ENCODE measurements at regions not wholly inside any gene's neighbourhood (a gene's known extent, or its start where the extent isn't known, plus 50 kb on each side); places are given as distances from the start of the nearest gene placed in this dataset.

DNA sequence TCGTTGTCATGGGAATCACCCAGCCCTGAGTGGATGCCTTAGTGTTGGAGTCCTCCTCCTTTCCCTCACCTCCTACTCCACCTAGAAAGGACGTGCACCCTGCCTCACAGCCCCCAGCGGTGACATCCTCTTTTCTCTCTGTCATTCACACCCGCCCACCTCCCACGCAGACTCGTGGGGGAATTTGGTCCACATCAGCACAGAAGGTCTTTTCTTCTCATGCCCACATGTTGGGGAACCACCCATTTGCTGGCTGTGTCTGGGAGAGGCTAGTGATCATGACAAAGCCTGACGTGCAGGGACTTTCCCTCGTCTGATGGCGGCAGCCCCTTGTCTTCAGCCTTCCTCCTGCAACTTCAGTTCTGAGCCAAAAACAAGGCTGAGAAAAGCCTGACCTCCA, 96.0 kb upstream of the CNKSR3 start:
- no peak overlapping the region for H3K4me3 ChIP-seq (ENCODE audit: low read depth, low read length)
- no peak for DNase-seq (ENCODE audit: low read depth)
- TF ChIP-seq CTCF (conservative IDR thresholded peaks at IDR 0.05; ENCODE audit: low read depth, low read length) = no peak

DNA sequence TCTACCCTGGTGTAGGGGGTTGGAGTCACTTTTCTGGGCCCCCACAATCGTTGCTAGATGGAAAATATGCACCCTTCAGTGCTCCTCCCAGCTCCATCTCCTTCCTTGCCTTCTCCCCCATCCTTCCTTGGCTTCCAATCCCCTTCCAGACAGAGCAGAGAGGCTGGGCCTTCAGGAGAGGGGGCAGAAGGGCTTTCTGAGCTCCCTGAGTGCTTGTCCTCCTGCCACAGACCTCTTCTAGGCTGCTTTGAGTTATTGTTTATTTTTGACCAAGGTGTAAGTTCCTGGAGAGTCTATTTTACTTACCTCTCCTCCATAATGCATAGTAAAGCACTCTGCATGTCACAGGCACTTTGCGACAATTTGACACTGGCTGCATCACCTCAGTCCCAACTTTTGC, 96.4 kb upstream of the CNKSR3 start:
- H3K4me3 ChIP-seq (ENCODE audit: low read depth, low read length) = no peak overlapping the region
- no peak for DNase-seq (ENCODE audit: low read depth)
- TF ChIP-seq CTCF (conservative IDR thresholded peaks at IDR 0.05; ENCODE audit: low read depth, low read length) = no peak

GRCh38 chr6:154611241-154611640, 100.8 kb upstream of the CNKSR3 start:
- no peak for DNase-seq (ENCODE audit: low read depth)
- no peak for TF ChIP-seq CTCF (conservative IDR thresholded peaks at IDR 0.05; ENCODE audit: low read depth, low read length)
- no peak overlapping the region for H3K4me3 ChIP-seq (ENCODE audit: low read depth, low read length)

GRCh38 chr6:154611847-154612246, 101.4 kb upstream of the CNKSR3 start:
- DNase-seq (ENCODE audit: low read depth) = no peak
- TF ChIP-seq CTCF (conservative IDR thresholded peaks at IDR 0.05; ENCODE audit: low read depth, low read length) = no peak
- no peak overlapping the region for H3K4me3 ChIP-seq (ENCODE audit: low read depth, low read length)

DNA sequence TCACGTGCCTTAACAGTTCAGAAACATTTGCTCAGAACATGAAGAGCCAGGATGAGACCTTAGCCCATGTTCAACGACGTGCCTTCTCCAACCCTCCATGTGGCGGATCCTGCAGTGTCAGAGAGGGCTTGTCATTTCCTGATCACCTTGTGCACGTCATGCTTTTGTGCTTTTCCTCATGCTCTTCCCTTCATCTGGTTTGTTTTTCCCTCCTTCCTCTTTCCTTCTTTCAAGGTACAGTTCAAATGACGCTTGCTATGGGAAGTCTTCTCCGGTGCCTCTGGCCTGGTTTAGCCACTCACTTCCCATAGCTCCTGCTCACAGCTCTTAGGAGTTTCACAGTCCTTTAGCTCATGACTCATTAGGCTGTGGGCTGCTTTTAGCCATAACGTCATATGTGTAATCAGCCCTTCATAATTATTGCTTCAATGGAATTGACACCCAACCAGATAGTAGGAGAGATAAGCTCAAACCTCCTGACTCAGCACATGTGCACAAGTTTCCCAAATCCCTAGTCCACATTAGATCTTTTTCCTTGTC, 102.7 kb upstream of the CNKSR3 start:
- DNase-seq (ENCODE audit: low read depth) = peak; percentile 73
- TF ChIP-seq CTCF (conservative IDR thresholded peaks at IDR 0.05; ENCODE audit: low read depth, low read length) = no peak
- H3K4me3 ChIP-seq (ENCODE audit: low read depth, low read length) = no peak overlapping the region

DNA sequence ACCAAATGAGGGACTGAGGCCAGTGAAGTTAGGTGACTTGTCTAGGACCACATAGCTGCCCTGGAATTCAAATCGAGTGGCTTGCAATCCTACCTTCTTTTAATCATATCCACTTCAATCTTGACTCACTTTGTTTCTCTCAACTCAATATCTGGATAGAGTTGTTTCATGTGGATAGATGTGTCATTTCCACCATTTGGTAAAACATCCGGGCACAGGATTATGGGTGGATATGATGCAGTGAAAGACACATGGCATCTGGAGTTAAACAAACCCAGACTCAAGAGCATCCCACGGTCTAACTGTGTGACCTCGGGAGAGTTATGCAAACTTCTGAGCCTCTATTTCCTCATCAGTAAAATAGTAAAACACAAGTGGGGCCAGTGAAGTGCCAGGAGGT, 103.6 kb upstream of the CNKSR3 start:
- DNase-seq (ENCODE audit: low read depth) = peak; percentile 18
- TF ChIP-seq CTCF (conservative IDR thresholded peaks at IDR 0.05; ENCODE audit: low read depth, low read length) = no peak
- no peak overlapping the region for H3K4me3 ChIP-seq (ENCODE audit: low read depth, low read length)

GRCh38 chr6:154614641-154615040, 104.2 kb upstream of the CNKSR3 start:
- no peak for TF ChIP-seq CTCF (conservative IDR thresholded peaks at IDR 0.05; ENCODE audit: low read depth, low read length)
- H3K4me3 ChIP-seq (ENCODE audit: low read depth, low read length) = no peak overlapping the region
- DNase-seq (ENCODE audit: low read depth) = no peak
